NT2/D1 (cell line): ENCODE measurements at regions not wholly inside any gene's neighbourhood (a gene's known extent, or its start where the extent isn't known, plus 50 kb on each side); places are given as distances from the start of the nearest gene placed in this dataset.

Source experiments
- SUZ12 ChIP-seq: IDR thresholded peaks from 2 replicates; pipeline ENCODE4 v1.6.1; 2011; ENCODE audit not compliant: insufficient read length, insufficient read depth; ENCODE audit errors: extremely low read depth
- YY1 ChIP-seq: IDR thresholded peaks from 2 replicates; pipeline ENCODE4 v1.6.1; 2011; ENCODE audit not compliant: insufficient read length, insufficient read depth

- TF ChIP-seq YY1 = no peak
- no peak for TF ChIP-seq SUZ12
These were observed 142.1 kb downstream of the PTH2R start for GRCh38 chr2:208548700-208549099.
